SH-SY5Y (cell line): ENCODE measurements at regions not wholly inside any gene's neighbourhood (a gene's known extent, or its start where the extent isn't known, plus 50 kb on each side); places are given as distances from the start of the nearest gene placed in this dataset.

Experiments
- GATA2 ChIP-seq: IDR thresholded peaks from 2 replicates; pipeline ENCODE4 v1.6.1; 2011; ENCODE audit warnings: mild to moderate bottlenecking, low read depth, low read length
- GATA3 ChIP-seq: IDR thresholded peaks from 2 replicates; pipeline ENCODE4 v1.6.1; 2011; ENCODE audit warnings: low read depth, mild to moderate bottlenecking, low read length, moderate library complexity

GRCh38 chr7:73948287-73948686 lies 79.7 kb upstream of the ELN start:
- TF ChIP-seq GATA3 (no peak), GATA2 (no peak)
